Esophagus (tissue), 2 donors: ENCODE measurements at regions not wholly inside any gene's neighbourhood (a gene's known extent, or its start where the extent isn't known, plus 50 kb on each side); places are given as distances from the start of the nearest gene placed in this dataset.

Experiments used
- H3K27ac ChIP-seq, 2 donors: one replicate each; pipeline ENCODE4 v1.5.1; 2013; ENCODE audit warnings: low read depth in 2 of 2, mild to moderate bottlenecking in 2 of 2, inconsistent platforms in 1 of 2, low read length in 1 of 2, moderate library complexity in 1 of 2
- H3K27me3 ChIP-seq, 2 donors: one replicate each; pipeline ENCODE4 v1.6.1; 2013; ENCODE audit warnings: low read length in 2 of 2, control low read depth in 1 of 2, mild to moderate bottlenecking in 1 of 2; ENCODE audit not compliant: insufficient read depth in 2 of 2, control insufficient read depth in 1 of 2
- H3K36me3 ChIP-seq, 2 donors: one replicate each; pipeline ENCODE4 v1.6.1; 2013; ENCODE audit warnings: low read length in 1 of 2; ENCODE audit not compliant: control insufficient read depth in 2 of 2, insufficient read depth in 2 of 2
- H3K4me1 ChIP-seq, 2 donors: one replicate each; pipeline ENCODE4 v1.6.1; 2013; ENCODE audit warnings: low read length in 1 of 2; ENCODE audit not compliant: control insufficient read depth in 2 of 2, insufficient read depth in 2 of 2
- H3K4me3 ChIP-seq, 2 donors: one replicate each; pipeline ENCODE4 v1.5.1; 2013; ENCODE audit warnings: low read length in 2 of 2, mild to moderate bottlenecking in 2 of 2, low read depth in 1 of 2, moderate library complexity in 1 of 2
- H3K9me3 ChIP-seq, 2 donors: one replicate each; pipeline ENCODE4 v1.6.1; 2013; ENCODE audit warnings: mild to moderate bottlenecking in 2 of 2, low read depth in 1 of 2, low read length in 1 of 2, moderate library complexity in 1 of 2; ENCODE audit not compliant: control insufficient read depth in 2 of 2, insufficient read depth in 1 of 2
- WGBS, 2 donors: extraction: QIAGEN DNeasy Blood & Tissue Kit; methylation state at CpG; one replicate each; pipeline ENCODE4 v1.1.7; 2013; 5-methylcytosine and 5-hydroxymethylcytosine counted together
- donor health status: healthy with polysubstance abuse.
- donor health status: Bipolar disorder and iron deficiency.

GRCh38 chr6:81666481-81666880 lies 86.0 kb downstream of the TENT5A start:
- Histone ChIP-seq H3K27me3 (no peaks in the 10 kb centered on the region), H3K4me1 (no peaks in the 10 kb centered on the region), H3K36me3 (no peaks in the 10 kb centered on the region), H3K9me3 (no peaks in the 10 kb centered on the region), H3K27ac (no peak overlapping the region), H3K4me3 (no peak overlapping the region)
- 87 to 100% methylated on average over 1 of the region's 1 CpG for WGBS, 2 donors

- Histone ChIP-seq H3K36me3 (no peaks in the 10 kb centered on the region), H3K4me1 (no peaks in the 10 kb centered on the region), H3K27me3 (no peaks in the 10 kb centered on the region), H3K4me3 (no peak overlapping the region), H3K9me3 (no peaks in the 10 kb centered on the region), H3K27ac (no peak overlapping the region)
- 77 to 83% methylated on average over 4 of the region's 4 CpGs for WGBS, 2 donors
Observed at GRCh38 chr6:81656231-81656630, 96.2 kb downstream of the TENT5A start.

- Histone ChIP-seq H3K4me3 (no peak overlapping the region), H3K9me3 (no peaks in the 10 kb centered on the region), H3K27me3 (no peaks in the 10 kb centered on the region), H3K36me3 (no peaks in the 10 kb centered on the region), H3K4me1 (no peaks in the 10 kb centered on the region), H3K27ac (no peak overlapping the region)
- WGBS, 2 donors, result 82 to 84% methylated on average over 2 of the region's 2 CpGs
Observed at GRCh38 chr6:81655696-81656095, 96.8 kb downstream of the TENT5A start.

GRCh38 chr6:81648502-81648901 lies 104.0 kb downstream of the TENT5A start:
- no peaks in the 10 kb centered on the region for H3K36me3 ChIP-seq
- H3K27me3 ChIP-seq, result no peaks in the 10 kb centered on the region
- H3K27ac ChIP-seq, result no peak overlapping the region
- H3K9me3 ChIP-seq, result no peaks in the 10 kb centered on the region
- H3K4me3 ChIP-seq, result no peak overlapping the region
- no peaks in the 10 kb centered on the region for H3K4me1 ChIP-seq
- 96 to 97% methylated on average over 2 of the region's 2 CpGs for WGBS, 2 donors

DNA sequence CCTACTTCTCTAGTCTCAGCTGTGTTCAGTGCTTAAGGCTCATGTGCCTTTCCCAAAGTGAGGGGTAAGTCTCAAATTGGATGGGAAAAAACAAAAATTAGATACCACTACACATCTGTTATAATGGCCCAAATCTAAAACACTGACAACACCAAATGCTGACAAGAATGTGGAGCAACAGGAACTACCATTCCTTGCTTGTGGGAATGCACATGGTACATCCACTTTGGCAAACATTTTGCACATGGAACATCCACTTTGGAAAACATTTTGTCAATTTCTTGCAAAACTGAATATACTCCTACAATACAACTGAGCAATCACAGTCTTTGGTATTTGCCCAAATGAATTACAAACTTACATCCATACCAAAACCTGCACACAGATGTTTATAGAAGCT lies 109.3 kb downstream of the TENT5A start:
- no peaks in the 10 kb centered on the region for H3K9me3 ChIP-seq

GRCh38 chr6:81640891-81641290 lies 111.6 kb downstream of the TENT5A start:
- WGBS, 2 donors, result 67 to 75% methylated on average over 1 of the region's 1 CpG
- Histone ChIP-seq H3K27me3 (no peaks in the 10 kb centered on the region), H3K9me3 (no peaks in the 10 kb centered on the region)

More for the DNA sequence above, 109.3 kb downstream of the TENT5A start:
- H3K4me1 ChIP-seq, result no peaks in the 10 kb centered on the region
- H3K4me3 ChIP-seq, result no peak overlapping the region
- no peaks in the 10 kb centered on the region for H3K27me3 ChIP-seq
- no peak overlapping the region for H3K27ac ChIP-seq
- no peaks in the 10 kb centered on the region for H3K36me3 ChIP-seq

GRCh38 chr6:81640126-81640525 lies 112.4 kb downstream of the TENT5A start:
- Histone ChIP-seq H3K36me3 (no peaks in the 10 kb centered on the region), H3K4me1 (no peaks in the 10 kb centered on the region), H3K4me3 (no peak overlapping the region), H3K27ac (no peak overlapping the region), H3K27me3 (no peaks in the 10 kb centered on the region), H3K9me3 (no peaks in the 10 kb centered on the region)
- 87 to 89% methylated on average over 4 of the region's 4 CpGs for WGBS, 2 donors

More at GRCh38 chr6:81640891-81641290, 111.6 kb downstream of the TENT5A start:
- no peaks in the 10 kb centered on the region for H3K4me1 ChIP-seq
- no peak overlapping the region for H3K4me3 ChIP-seq
- no peak overlapping the region for H3K27ac ChIP-seq
- H3K36me3 ChIP-seq, result no peaks in the 10 kb centered on the region

DNA sequence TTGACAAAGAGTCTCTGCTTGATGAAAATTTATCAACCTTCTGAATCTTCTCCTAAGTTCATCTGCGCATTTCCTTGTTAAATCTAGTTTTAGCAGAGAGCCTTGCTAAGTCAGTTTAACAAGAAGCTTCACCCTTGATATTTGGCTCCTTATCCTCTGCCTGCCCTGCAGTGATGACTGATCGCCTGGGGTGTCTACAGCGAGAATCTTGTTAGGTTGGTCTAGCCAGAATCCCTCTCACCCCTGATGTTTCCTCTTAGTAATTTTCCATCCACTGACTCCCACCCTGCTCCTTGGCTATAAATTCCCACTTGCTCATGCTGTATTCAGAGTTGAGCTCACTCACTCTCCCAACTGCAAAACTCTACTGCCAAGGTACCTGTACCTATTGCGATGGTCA lies 114.1 kb downstream of the TENT5A start:
- Histone ChIP-seq H3K4me1 (no peaks in the 10 kb centered on the region), H3K9me3 (no peaks in the 10 kb centered on the region), H3K36me3 (no peaks in the 10 kb centered on the region), H3K27ac (no peak overlapping the region), H3K27me3 (no peaks in the 10 kb centered on the region), H3K4me3 (no peak overlapping the region)
- WGBS, 2 donors, result 83 to 85% methylated on average over 4 of the region's 4 CpGs

GRCh38 chr6:81636930-81637568 lies 115.4 kb downstream of the TENT5A start:
- Histone ChIP-seq H3K4me1 (no peaks in the 10 kb centered on the region), H3K36me3 (no peaks in the 10 kb centered on the region), H3K9me3 (no peaks in the 10 kb centered on the region), H3K27me3 (no peaks in the 10 kb centered on the region), H3K27ac (no peak overlapping the region), H3K4me3 (no peak overlapping the region)
- 78% methylated on average over 5 of the region's 5 CpGs for WGBS, 2 donors

- Histone ChIP-seq H3K4me1 (no peaks in the 10 kb centered on the region), H3K9me3 (no peaks in the 10 kb centered on the region), H3K27me3 (no peaks in the 10 kb centered on the region), H3K27ac (no peak overlapping the region), H3K36me3 (no peaks in the 10 kb centered on the region), H3K4me3 (no peak overlapping the region)
- WGBS, 2 donors, result 70 to 79% methylated on average over 3 of the region's 3 CpGs
Observed at GRCh38 chr6:81634155-81634880, 118.2 kb downstream of the TENT5A start.
